ENCODE measurements at regions not wholly inside any gene's neighbourhood (a gene's known extent, or its start where the extent isn't known, plus 50 kb on each side); places are given as distances from the start of the nearest gene placed in this dataset.
"Not testable (repeated sequence)": the region's sequence is repeated elsewhere in the genome, so short reads cannot be mapped to it uniquely, and the experiment has no call there.

- no peak overlapping the region for H3K27ac Mint-ChIP-seq
- DNase-seq: no peak
- no peaks in the 10 kb centered on the region for H3K4me1 Mint-ChIP-seq (ENCODE audit: low read depth)
- no peak overlapping the region for H3K4me3 Mint-ChIP-seq
- H3K36me3 Mint-ChIP-seq (ENCODE audit: low read depth): no peaks in the 10 kb centered on the region; the same call in 1 of the 2 replicates
- peaks cover 23% of the 10 kb centered on the region for H3K9me3 Mint-ChIP-seq
- TF ChIP-seq, protein P1, sequence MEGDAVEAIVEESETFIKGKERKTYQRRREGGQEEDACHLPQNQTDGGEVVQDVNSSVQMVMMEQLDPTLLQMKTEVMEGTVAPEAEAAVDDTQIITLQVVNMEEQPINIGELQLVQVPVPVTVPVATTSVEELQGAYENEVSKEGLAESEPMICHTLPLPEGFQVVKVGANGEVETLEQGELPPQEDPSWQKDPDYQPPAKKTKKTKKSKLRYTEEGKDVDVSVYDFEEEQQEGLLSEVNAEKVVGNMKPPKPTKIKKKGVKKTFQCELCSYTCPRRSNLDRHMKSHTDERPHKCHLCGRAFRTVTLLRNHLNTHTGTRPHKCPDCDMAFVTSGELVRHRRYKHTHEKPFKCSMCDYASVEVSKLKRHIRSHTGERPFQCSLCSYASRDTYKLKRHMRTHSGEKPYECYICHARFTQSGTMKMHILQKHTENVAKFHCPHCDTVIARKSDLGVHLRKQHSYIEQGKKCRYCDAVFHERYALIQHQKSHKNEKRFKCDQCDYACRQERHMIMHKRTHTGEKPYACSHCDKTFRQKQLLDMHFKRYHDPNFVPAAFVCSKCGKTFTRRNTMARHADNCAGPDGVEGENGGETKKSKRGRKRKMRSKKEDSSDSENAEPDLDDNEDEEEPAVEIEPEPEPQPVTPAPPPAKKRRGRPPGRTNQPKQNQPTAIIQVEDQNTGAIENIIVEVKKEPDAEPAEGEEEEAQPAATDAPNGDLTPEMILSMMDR (IDR thresholded peaks at IDR 0.05): no peak
- peaks cover 6% of the 10 kb centered on the region for H3K27me3 Mint-ChIP-seq (ENCODE audit: insufficient read depth)
These were observed 169.4 kb downstream of the CPEB2 start for GRCh38 chr4:15171725-15172124.

DNA sequence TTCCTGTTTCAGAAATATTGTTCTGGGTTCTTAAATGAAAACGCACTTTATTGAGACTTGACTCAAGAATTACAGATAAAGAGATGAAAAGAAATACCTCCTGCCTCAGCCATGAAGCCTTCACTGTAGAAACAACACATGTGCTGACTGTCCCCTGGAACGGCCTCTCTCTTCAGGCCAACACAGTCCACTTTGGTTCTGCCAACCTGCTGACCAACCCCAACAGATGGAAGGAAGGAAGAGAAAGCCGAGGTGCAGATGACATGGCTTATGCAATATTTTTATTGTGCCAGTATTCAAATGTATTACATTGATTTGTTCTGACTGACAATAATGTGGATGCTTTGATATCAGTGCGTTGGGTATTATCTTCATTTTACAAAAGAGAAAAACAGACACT lies 171.0 kb downstream of the CPEB2 start:
- H3K4me3 Mint-ChIP-seq: no peak overlapping the region
- H3K4me1 Mint-ChIP-seq (ENCODE audit: low read depth): no peaks in the 10 kb centered on the region
- H3K9me3 Mint-ChIP-seq: peaks cover 23% of the 10 kb centered on the region
- TF ChIP-seq, protein P1 (IDR thresholded peaks at IDR 0.05): no peak
- H3K36me3 Mint-ChIP-seq (ENCODE audit: low read depth): no peaks in the 10 kb centered on the region; the same call in 1 of the 2 replicates
- no peak for DNase-seq
- peaks cover 6% of the 10 kb centered on the region for H3K27me3 Mint-ChIP-seq (ENCODE audit: insufficient read depth)
- no peak overlapping the region for H3K27ac Mint-ChIP-seq

DNA sequence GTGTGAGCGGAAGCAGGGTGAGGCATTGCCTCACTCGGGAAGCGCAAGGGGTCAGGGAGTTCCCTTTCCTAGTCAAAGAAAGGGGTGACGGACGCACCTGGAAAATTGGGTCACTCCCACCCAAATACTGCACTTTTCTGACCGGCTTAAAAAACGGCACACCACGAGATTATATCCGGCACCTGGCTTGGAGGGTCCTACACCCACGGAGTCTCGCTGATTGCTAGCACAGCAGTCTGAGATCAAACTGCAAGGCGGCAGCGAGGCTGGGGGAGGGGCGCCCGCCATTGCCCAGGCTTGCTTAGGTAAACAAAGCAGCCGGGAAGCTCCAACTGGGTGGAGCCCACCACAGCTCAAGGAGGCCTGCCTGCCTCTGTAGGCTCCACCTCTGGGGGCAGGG lies 171.9 kb downstream of the CPEB2 start:
- H3K27ac Mint-ChIP-seq; H3K4me3 Mint-ChIP-seq; H3K4me1 Mint-ChIP-seq (ENCODE audit: low read depth); DNase-seq; H3K27me3 Mint-ChIP-seq (ENCODE audit: insufficient read depth); H3K36me3 Mint-ChIP-seq (ENCODE audit: low read depth): not testable (repeated sequence)
- H3K9me3 Mint-ChIP-seq: peaks cover 23% of the 10 kb centered on the region

DNA sequence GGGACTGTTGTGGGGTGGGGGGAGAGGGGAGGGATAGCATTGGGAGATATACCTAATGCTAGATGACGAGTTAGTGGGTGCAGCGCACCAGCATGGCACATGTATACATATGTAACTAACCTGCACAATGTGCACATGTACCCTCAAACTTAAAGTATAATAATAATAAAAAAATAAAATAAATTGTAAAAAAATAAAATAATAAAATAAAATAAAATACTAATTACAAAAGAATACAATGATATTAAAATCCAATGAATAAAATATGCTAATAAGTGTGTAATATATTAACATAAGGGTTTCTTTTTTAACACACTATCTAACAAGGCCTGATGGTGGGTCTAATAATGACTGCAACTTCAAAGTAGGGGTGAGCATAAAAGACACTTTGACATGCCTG lies 177.6 kb downstream of the CPEB2 start:
- not testable (repeated sequence) for H3K27me3 Mint-ChIP-seq (ENCODE audit: insufficient read depth)

DNA sequence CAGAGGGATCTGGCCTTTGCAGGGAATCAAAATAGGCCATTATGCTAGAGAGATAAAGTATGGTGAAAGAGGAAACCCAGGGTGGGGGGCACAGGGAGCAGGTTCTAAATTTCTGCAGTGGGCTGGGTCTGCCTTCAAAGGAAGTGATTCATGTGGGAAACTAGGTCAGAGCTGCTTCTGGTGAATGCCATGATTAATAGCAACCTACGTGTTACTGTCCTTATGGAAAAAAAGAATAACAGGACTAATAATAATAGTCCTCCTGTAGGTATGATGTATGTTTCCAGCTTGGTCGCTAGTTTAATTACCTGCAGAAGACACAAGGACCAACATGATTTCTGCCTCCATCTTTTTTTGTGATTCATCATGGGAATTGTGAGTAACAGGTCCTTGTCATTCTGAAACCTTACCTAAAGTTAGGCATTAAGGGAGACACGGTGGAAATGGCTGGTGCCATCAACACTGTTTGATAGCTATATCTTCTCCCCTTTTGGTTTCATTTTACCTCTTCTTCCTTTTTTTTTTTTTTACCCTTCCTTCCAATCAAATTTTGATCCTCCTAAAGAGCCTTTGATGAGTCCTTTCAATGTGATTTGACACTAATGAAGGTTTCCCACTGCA lies 180.4 kb downstream of the CPEB2 start:
- DNase-seq: no peak
- no peak overlapping the region for H3K27ac Mint-ChIP-seq
- peaks cover 13% of the 10 kb centered on the region; the same call in 1 of the 2 replicates for H3K4me1 Mint-ChIP-seq (ENCODE audit: low read depth)
- no peaks in the 10 kb centered on the region for H3K9me3 Mint-ChIP-seq
- no peaks in the 10 kb centered on the region for H3K36me3 Mint-ChIP-seq (ENCODE audit: low read depth)
- H3K4me3 Mint-ChIP-seq: no peak overlapping the region
- H3K27me3 Mint-ChIP-seq (ENCODE audit: insufficient read depth): peaks cover 7% of the 10 kb centered on the region
- TF ChIP-seq, protein P1 (IDR thresholded peaks at IDR 0.05): no peak

More for the DNA sequence above, 177.6 kb downstream of the CPEB2 start:
- not testable (repeated sequence) for DNase-seq; H3K27ac Mint-ChIP-seq; H3K9me3 Mint-ChIP-seq; H3K4me3 Mint-ChIP-seq; H3K36me3 Mint-ChIP-seq (ENCODE audit: low read depth)
- peaks cover 13% of the 10 kb centered on the region; the same call in 1 of the 2 replicates for H3K4me1 Mint-ChIP-seq (ENCODE audit: low read depth)

- Mint-ChIP-seq H3K9me3 (no peaks in the 10 kb centered on the region), H3K36me3 (ENCODE audit: low read depth) (no peaks in the 10 kb centered on the region), H3K27ac (no peak overlapping the region), H3K4me1 (ENCODE audit: low read depth) (peaks cover 13% of the 10 kb centered on the region; the same call in 1 of the 2 replicates), H3K27me3 (ENCODE audit: insufficient read depth) (peaks cover 9% of the 10 kb centered on the region), H3K4me3 (no peak overlapping the region)
- TF ChIP-seq, protein P1 (IDR thresholded peaks at IDR 0.05): no peak
- DNase-seq: peak; percentile 6
These were observed 183.9 kb downstream of the CPEB2 start for GRCh38 chr4:15186149-15186548.

Data from HFFc6 (cell line).